Upper lobe of left lung (tissue), 6 donors: ENCODE measurements at regions not wholly inside any gene's neighbourhood (a gene's known extent, or its start where the extent isn't known, plus 50 kb on each side); places are given as distances from the start of the nearest gene placed in this dataset.

ENCODE experiments used
- ATAC-seq, 2 donors: fragments of 200-7000 bp; cut with Tn5 transposase; one replicate each; pipeline ENCODE4 v1.9.1; 2022; ENCODE audit warnings: mild to moderate bottlenecking in 2 of 2, moderate library complexity in 2 of 2; ENCODE audit not compliant: low FRiP score in 2 of 2
- DNase-seq, 2 donors: peaks; one replicate each; pipeline ENCODE4 v3.0.0-alpha.2; 2019 to 2020
- H3K27ac ChIP-seq, 4 donors: fragments of 200-600 bp; sonication (generic); one replicate each; pipeline ENCODE4 v1.5.1; 2016 to 2019
- H3K27me3 ChIP-seq, 4 donors: fragments of 200-600 bp; sonication (generic); one replicate each; pipeline ENCODE4 v1.5.1; 2017 to 2019
- H3K36me3 ChIP-seq, 4 donors: fragments of 200-600 bp; sonication (generic); one replicate each; pipeline ENCODE4 v1.5.1; 2016 to 2019
- H3K4me1 ChIP-seq, 4 donors: fragments of 200-600 bp; sonication (generic); one replicate each; pipeline ENCODE4 v1.5.1; 2018 to 2019
- H3K4me3 ChIP-seq, 4 donors: fragments of 200-600 bp; sonication (generic); one replicate each; pipeline ENCODE4 v1.5.1; 2017 to 2019; ENCODE audit warnings: mild to moderate bottlenecking in 2 of 4, moderate library complexity in 1 of 4
- H3K9me3 ChIP-seq, 4 donors: fragments of 200-600 bp; sonication (generic); one replicate each; pipeline ENCODE4 v1.5.1; 2018 to 2019
- EP300 ChIP-seq, 4 donors: sonication (generic); formaldehyde crosslinking; IDR thresholded peaks; one replicate each; pipeline ENCODE4 v1.5.1; 2017; ENCODE audit warnings: antibody characterized with exemption in 4 of 4, control low read depth in 2 of 4
- POLR2A ChIP-seq, 4 donors: fragments of 450-650 bp; IDR thresholded peaks; one replicate each; pipeline ENCODE4 v1.5.1; 2016 to 2017; ENCODE audit warnings: antibody characterized with exemption in 4 of 4, mild to moderate bottlenecking in 2 of 4
- POLR2AphosphoS5 ChIP-seq, 2 donors: sonication (generic); formaldehyde crosslinking; IDR thresholded peaks; one replicate each; pipeline ENCODE4 v1.5.1; 2017; ENCODE audit warnings: antibody characterized with exemption in 2 of 2
- WGBS, 2 donors: methylation state at CpG; one replicate each; pipeline ENCODE4 v1.1.5; 2017 to 2018; 5-methylcytosine and 5-hydroxymethylcytosine counted together
- TF ChIP-seq, protein P1 (sequence below), 6 experiments: fragments of 450-650 bp in 4 of 6; fragments of 200-600 bp in 2 of 6; sonication (generic) in 2 of 6; IDR thresholded peaks; one replicate each; pipeline ENCODE4 v1.5.1; 2016 to 2019; ENCODE audit warnings: antibody characterized with exemption in 6 of 6
- donor health status: DM: no; HTN: no; CAD: no; lungs with moderate emphysema.
- donor health status: DM: no; HTN: yes; CAD: no; lungs with severe emphysema.

GRCh38 chr17:21530841-21531240, 154.7 kb downstream of the KCNJ12 start:
- 93 to 94% methylated on average over 9 of the region's 9 CpGs for WGBS, 2 donors
- peaks cover 5 to 21% (median 13%) of the 10 kb centered on the region in 4 donors for H3K36me3 ChIP-seq
- H3K27me3 ChIP-seq: no peaks in the 10 kb centered on the region
- TF ChIP-seq, protein P1, sequence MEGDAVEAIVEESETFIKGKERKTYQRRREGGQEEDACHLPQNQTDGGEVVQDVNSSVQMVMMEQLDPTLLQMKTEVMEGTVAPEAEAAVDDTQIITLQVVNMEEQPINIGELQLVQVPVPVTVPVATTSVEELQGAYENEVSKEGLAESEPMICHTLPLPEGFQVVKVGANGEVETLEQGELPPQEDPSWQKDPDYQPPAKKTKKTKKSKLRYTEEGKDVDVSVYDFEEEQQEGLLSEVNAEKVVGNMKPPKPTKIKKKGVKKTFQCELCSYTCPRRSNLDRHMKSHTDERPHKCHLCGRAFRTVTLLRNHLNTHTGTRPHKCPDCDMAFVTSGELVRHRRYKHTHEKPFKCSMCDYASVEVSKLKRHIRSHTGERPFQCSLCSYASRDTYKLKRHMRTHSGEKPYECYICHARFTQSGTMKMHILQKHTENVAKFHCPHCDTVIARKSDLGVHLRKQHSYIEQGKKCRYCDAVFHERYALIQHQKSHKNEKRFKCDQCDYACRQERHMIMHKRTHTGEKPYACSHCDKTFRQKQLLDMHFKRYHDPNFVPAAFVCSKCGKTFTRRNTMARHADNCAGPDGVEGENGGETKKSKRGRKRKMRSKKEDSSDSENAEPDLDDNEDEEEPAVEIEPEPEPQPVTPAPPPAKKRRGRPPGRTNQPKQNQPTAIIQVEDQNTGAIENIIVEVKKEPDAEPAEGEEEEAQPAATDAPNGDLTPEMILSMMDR (IDR thresholded peaks at IDR 0.05): no peak
- TF ChIP-seq POLR2AphosphoS5 (IDR thresholded peaks at IDR 0.05): no peak
- TF ChIP-seq POLR2A (IDR thresholded peaks at IDR 0.05): no peak
- no peak for TF ChIP-seq EP300 (IDR thresholded peaks at IDR 0.05)
- H3K9me3 ChIP-seq: no peaks in the 10 kb centered on the region
- ATAC-seq (no peak), DNase-seq (no peak)
- H3K4me1 ChIP-seq: no peaks in the 10 kb centered on the region
- no peak overlapping the region for H3K27ac ChIP-seq
- no peak overlapping the region for H3K4me3 ChIP-seq

GRCh38 chr17:21532763-21533385, 156.7 kb downstream of the KCNJ12 start:
- Histone ChIP-seq H3K27me3 (no peaks in the 10 kb centered on the region), H3K36me3 (peaks cover 5 to 21% (median 13%) of the 10 kb centered on the region in 4 donors), H3K4me3 (no peak overlapping the region), H3K4me1 (no peaks in the 10 kb centered on the region), H3K27ac (no peak overlapping the region), H3K9me3 (peaks cover 0 to 7% (median 2%) of the 10 kb centered on the region in 4 donors)
- ATAC-seq (no peak), DNase-seq (no peak)
- TF ChIP-seq, protein P1 (IDR thresholded peaks at IDR 0.05): no peak
- TF ChIP-seq EP300 (IDR thresholded peaks at IDR 0.05): no peak
- WGBS, 2 donors: 69 to 71% methylated on average over 9 of the region's 9 CpGs

DNA sequence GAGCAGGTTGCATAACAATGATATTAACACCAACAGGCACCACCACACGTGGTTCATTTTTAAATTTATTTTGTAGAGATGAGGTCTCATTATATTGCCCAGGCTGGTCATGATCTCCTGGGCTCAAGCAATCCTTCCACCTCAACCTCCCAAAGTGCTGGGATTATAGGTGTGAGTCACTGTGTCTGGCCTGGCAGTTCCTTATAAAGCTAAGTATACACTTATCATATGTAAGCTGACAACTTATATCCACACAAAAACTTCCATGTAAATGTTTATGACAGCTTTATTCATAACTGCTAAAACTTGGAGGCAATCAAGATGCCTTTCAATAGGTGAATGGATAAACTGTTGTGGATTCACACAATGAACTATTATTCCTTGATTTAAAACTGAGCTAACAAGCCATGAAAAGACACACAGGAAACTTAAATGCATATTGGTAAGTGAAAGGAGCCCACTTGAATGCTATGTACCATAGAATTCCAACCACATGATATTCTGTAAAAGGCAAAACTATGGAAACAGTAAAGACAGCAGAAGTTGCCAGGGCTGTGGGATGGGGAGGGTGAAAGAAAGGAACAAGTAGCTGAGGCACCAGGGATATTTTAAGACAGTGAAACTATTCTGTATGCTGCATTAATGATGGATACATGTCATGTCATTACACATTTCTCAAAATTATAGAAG, 156.5 kb upstream of the KCNJ18 start:
- H3K9me3 ChIP-seq: peaks cover 0 to 12% (median 2%) of the 10 kb centered on the region in 4 donors
- no peak for ATAC-seq
- 62 to 71% methylated on average over 1 of the region's 1 CpG for WGBS, 2 donors
- H3K4me3 ChIP-seq: no peak overlapping the region
- H3K27ac ChIP-seq: no peak overlapping the region
- no peak for DNase-seq
- no peaks in the 10 kb centered on the region for H3K4me1 ChIP-seq
- TF ChIP-seq, protein P1 (IDR thresholded peaks at IDR 0.05): no peak
- TF ChIP-seq POLR2A (IDR thresholded peaks at IDR 0.05) (no peak), POLR2AphosphoS5 (IDR thresholded peaks at IDR 0.05) (no peak), EP300 (IDR thresholded peaks at IDR 0.05) (no peak)
- H3K36me3 ChIP-seq: peaks cover 5 to 21% (median 13%) of the 10 kb centered on the region in 4 donors
- no peaks in the 10 kb centered on the region for H3K27me3 ChIP-seq

DNA sequence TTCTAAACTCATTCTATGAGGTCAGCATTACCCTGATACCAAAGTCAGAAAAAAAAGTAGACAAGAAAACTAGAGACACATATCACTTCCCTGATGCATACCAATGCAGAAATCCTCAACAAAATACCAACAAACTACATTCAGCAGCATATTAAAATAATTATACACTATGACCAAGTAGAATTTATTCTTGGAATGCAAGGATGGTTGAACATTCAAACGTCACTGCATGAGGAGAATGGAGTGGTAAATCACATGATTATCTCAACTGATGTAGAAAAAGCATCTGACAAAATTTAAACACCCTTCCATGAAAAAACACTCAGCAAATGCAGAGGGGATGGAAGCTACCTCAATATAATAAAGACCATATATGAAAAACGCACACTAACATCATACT, 155.0 kb upstream of the KCNJ18 start:
- peaks cover 0 to 12% (median 2%) of the 10 kb centered on the region in 4 donors for H3K9me3 ChIP-seq
- H3K4me3 ChIP-seq: no peak overlapping the region
- ATAC-seq (no peak), DNase-seq (no peak)
- H3K27ac ChIP-seq: no peak overlapping the region
- WGBS, 2 donors: 95 to 100% methylated on average over 2 of the region's 2 CpGs
- no peaks in the 10 kb centered on the region for H3K4me1 ChIP-seq
- H3K27me3 ChIP-seq: no peaks in the 10 kb centered on the region
- peaks cover 5 to 21% (median 13%) of the 10 kb centered on the region in 4 donors for H3K36me3 ChIP-seq
- TF ChIP-seq POLR2AphosphoS5 (IDR thresholded peaks at IDR 0.05) (no peak), POLR2A (IDR thresholded peaks at IDR 0.05) (no peak), EP300 (IDR thresholded peaks at IDR 0.05) (no peak)
- TF ChIP-seq, protein P1 (IDR thresholded peaks at IDR 0.05): no peak
